ENCODE measurements at regions not wholly inside any gene's neighbourhood (a gene's known extent, or its start where the extent isn't known, plus 50 kb on each side); places are given as distances from the start of the nearest gene placed in this dataset.

DNA sequence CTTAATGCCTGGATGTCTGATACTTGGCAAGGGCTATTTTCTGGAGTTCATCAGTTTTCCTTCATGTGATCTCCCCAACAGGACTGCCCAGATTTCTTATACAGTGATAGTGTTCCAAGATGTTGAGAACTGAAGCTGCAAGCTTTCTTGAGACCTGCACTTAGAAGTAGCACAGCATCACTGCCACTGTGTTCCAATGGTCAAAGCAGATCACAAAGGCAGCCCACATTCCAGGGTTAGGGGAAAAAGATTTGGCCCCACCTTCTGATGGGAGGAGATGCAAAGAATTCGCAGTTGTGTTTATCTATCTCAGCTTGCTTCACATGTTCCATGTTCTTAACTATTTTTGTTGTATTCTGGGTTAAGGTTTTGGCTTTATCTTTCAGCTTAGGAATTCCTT, 78.2 kb downstream of the GPX5 start:
- TF ChIP-seq, protein P1, sequence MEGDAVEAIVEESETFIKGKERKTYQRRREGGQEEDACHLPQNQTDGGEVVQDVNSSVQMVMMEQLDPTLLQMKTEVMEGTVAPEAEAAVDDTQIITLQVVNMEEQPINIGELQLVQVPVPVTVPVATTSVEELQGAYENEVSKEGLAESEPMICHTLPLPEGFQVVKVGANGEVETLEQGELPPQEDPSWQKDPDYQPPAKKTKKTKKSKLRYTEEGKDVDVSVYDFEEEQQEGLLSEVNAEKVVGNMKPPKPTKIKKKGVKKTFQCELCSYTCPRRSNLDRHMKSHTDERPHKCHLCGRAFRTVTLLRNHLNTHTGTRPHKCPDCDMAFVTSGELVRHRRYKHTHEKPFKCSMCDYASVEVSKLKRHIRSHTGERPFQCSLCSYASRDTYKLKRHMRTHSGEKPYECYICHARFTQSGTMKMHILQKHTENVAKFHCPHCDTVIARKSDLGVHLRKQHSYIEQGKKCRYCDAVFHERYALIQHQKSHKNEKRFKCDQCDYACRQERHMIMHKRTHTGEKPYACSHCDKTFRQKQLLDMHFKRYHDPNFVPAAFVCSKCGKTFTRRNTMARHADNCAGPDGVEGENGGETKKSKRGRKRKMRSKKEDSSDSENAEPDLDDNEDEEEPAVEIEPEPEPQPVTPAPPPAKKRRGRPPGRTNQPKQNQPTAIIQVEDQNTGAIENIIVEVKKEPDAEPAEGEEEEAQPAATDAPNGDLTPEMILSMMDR (IDR thresholded peaks at IDR 0.05), result no peak
- no peak for TF ChIP-seq POLR2AphosphoS5 (IDR thresholded peaks at IDR 0.05)
- no peak for TF ChIP-seq POLR2A (IDR thresholded peaks at IDR 0.05)

All from stomach (tissue), 4 donors.